Stimulated activated naive CD8-positive, alpha-beta T cell treated with anti-CD3 and anti-CD28 coated beads, Interleukin-15, Interleukin-2, amounts not matched to agents 100 U/mL and 50 U/mL, for 24 hours (primary cell): ENCODE measurements at regions not wholly inside any gene's neighbourhood (a gene's known extent, or its start where the extent isn't known, plus 50 kb on each side); places are given as distances from the start of the nearest gene placed in this dataset.
"Not testable (repeated sequence)": the region's sequence is repeated elsewhere in the genome, so short reads cannot be mapped to it uniquely, and the experiment has no call there.

ENCODE experiments used
- ATAC-seq: fragments of 150-1000 bp; cut with Tn5 transposase; one replicate; pipeline ENCODE4 v1.10.0; 2021
- DNase-seq: peaks from one replicate; pipeline ENCODE4 v3.0.0; 2021

DNA sequence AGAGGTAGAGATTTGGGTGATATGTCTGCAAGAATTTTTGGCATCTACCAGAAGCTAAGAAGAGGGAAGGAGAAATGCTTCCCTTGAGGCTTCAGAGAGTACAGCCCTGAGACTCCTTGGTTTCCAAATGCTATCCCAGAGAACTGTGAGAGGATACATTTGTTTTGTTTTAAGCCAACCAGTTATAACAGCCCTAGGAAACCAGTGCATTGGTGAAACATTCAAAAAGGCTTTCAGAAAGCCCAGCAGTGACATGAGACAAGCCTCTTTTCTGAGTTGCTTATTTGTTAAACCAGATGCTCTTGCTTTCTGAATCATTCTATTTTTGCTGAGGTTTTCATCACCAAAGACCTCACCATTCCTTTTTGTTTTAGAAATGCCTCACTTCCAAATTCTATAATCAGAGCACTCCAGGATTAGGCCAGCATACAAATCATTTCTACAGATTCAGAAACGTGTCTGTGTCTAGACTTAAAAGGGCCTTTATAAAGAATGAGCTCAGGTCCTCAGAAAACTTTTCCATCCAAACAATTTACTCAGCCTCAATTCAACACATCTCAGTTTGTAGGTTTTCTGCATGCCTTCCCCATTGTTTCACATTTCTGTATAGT, 1617.8 kb upstream of the FLRT2 start:
- no peak for DNase-seq
- no peak for ATAC-seq

GRCh38 chr14:83913476-83913875, 1616.5 kb upstream of the FLRT2 start:
- no peak for DNase-seq

GRCh38 chr14:83918546-83918945, 1611.4 kb upstream of the FLRT2 start:
- ATAC-seq = no peak
- no peak for DNase-seq

More at GRCh38 chr14:83913476-83913875, 1616.5 kb upstream of the FLRT2 start:
- ATAC-seq = no peak

GRCh38 chr14:83919675-83920074, 1610.3 kb upstream of the FLRT2 start:
- DNase-seq, ATAC-seq: not testable (repeated sequence)

GRCh38 chr14:83923842-83924241, 1606.1 kb upstream of the FLRT2 start:
- DNase-seq (no peak), ATAC-seq (no peak)

- DNase-seq (no peak), ATAC-seq (no peak)
Observed at GRCh38 chr14:83924259-83924658, 1605.7 kb upstream of the FLRT2 start.

- DNase-seq (no peak), ATAC-seq (no peak)
Observed at GRCh38 chr14:83940253-83940652, 1589.7 kb upstream of the FLRT2 start.

DNA sequence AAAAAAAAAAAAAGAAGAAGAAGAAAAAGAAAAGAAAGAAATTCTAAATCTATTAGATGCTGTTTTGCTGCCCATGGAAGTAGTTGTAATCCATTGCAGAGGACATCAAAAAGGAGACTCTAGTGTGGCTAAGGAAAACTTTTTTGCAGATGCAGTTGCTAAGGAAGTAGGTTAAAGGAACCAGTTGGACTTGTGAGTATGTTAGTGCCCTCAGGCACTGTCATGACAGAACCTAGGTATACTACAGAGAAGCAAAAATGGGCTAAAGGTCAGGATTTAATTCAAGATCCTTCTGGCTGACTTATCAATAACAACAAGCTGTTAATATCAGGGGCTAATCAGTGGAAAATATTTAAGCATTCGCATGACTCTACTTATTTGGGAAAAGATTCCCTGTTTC, 1571.6 kb upstream of the FLRT2 start:
- DNase-seq = no peak
- no peak for ATAC-seq

- ATAC-seq = no peak
- no peak for DNase-seq
Observed at GRCh38 chr14:83960832-83961512, 1569.0 kb upstream of the FLRT2 start.

- no peak for DNase-seq
- ATAC-seq = no peak
Observed at GRCh38 chr14:83969998-83970397, 1559.9 kb upstream of the FLRT2 start.

GRCh38 chr14:83972631-83973030, 1557.3 kb upstream of the FLRT2 start:
- ATAC-seq (no peak), DNase-seq (no peak)

DNA sequence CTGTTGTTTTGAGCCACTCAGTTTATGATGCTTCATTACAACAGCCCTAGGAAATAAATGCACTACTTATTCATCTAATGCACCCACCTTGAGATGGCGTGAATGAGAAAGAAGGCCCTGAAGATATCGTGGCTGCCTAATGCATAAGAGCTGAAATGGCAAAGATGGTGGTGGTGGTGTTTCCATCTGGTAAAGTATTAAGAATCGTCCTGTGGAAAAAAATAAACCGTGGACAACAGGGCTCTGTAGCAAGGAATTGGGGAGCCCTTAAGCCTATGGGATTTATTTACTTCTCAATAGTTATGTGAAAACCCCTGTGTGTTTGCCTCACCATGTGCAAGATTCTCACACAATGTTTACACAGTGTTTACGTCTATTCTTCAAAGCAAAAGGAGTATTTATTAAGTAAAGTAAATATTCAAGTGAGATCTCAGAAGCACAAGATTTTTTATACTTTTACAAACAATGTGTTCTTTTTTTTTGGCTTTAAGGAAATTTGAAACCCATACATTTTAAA, 1555.2 kb upstream of the FLRT2 start:
- DNase-seq (no peak), ATAC-seq (no peak)

DNA sequence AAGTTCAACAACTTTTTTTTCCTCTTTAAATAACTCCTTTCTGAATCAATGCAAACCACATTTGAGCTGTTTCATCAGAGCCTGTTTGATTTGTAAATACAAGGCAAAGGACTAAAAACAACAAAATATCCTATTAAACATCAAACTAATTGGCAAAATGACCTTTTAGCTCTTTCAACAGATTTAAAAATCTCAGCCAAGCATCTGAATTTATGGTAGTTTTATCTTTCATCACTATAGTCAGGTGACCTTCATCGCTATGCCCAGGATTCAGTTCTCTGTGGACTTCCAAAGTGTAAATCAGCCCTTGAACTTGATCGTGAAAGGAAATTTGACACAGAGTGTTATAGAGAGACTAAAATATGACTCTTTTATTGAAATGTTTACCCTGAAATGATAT, 1554.5 kb upstream of the FLRT2 start:
- ATAC-seq = no peak
- no peak for DNase-seq

- ATAC-seq = no peak
- no peak for DNase-seq
Observed at GRCh38 chr14:83975841-83976770, 1553.8 kb upstream of the FLRT2 start.

DNA sequence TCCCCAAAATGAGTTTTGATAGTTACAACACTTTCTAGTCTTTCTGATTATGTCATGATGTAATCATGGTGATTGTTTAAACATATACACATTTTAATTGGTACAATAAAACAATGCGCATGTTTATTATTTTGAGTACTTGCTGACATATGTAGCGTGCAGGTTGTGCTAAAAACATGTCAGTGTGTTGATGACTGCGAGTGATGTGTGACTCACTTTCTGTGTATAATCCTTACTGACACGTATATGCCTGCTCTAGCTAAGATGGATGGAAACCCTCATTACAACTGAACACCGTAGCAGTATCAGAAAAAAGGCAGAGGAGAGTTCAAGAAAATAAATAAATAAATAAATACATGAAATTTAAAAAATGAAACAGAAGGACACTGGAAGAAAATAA, 1552.4 kb upstream of the FLRT2 start:
- ATAC-seq (no peak), DNase-seq (no peak)

- not testable (repeated sequence) for ATAC-seq
Observed at GRCh38 chr14:83981676-83982258, 1548.2 kb upstream of the FLRT2 start.

DNA sequence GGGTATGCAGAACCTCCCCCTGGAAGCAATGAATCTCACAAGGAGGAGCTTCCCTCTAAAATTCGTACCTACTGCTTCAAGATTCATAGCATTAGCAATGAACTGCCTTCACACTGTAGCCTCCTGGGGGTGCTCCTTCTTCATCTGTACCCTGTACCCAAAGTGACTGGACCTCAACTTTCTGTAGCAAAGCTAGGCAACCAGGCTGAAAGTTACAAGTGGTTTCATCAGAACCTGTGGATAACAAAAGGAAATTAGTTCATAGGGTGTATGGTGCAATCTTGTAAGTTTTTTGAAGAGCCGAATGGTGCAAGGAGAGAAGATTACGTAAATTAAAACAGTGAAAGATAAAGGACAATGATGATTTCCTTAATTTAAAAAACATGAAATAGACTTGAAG, 1541.7 kb upstream of the FLRT2 start:
- ATAC-seq (no peak), DNase-seq (no peak)

More at GRCh38 chr14:83981676-83982258, 1548.2 kb upstream of the FLRT2 start:
- DNase-seq = not testable (repeated sequence)

DNA sequence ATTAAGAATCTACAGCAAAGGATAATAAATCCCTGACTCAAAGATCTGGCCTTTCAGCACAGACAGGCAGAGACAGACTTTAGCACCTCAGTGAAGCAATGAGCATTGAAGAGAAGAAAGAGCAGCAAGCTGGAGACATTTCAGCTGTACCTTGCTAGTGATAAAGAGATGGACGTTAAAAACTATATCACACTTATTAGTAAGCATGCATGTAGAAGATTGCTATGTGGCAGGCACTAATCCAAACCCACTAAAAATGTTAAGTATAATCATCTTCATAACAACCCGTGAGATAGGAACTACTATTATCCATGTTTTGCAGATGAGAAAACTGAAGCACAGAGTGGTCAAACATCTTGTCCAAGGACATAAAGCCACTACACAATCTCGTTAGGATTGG, 1538.3 kb upstream of the FLRT2 start:
- ATAC-seq = no peak
- no peak for DNase-seq

DNA sequence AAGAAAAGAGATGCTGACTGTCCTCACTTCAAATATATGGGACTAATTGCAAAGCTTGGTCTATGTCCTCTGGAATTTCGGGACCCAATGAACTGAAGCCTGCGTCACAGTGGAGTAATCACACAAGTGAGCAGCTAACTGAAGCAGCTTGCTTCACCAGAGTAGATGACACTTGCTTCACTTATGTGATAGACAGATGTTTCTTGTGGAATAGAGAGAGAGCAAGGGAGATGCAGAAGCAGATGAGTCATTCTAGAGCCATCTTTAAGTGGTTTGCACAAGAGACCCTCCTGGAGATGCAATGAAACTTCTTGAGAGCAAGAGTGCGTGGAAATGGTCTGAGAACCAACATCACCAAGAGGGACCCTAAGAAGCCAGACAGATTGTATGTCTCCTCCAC, 1537.1 kb upstream of the FLRT2 start:
- DNase-seq (no peak), ATAC-seq (no peak)

- DNase-seq (no peak), ATAC-seq (no peak)
Observed at GRCh38 chr14:83993545-83993944, 1536.4 kb upstream of the FLRT2 start.

DNA sequence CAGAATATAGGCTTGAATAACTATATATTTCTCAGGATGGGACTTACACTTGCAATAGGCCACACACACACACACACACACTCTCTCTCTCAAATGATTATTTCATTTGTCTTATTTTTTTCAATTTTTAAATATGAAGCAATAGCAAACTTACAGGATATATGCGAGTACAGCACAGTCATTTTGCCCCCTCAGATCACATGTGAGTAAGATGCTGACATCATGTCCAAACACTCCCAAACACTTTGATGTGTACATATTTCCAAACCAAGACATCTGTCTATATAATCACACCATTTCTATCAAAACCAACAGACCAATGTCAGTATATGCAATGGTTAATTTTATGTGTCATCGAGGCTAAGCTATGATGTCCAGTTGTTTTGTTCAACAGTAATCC, 1535.9 kb upstream of the FLRT2 start:
- ATAC-seq = no peak
- no peak for DNase-seq

- ATAC-seq (no peak), DNase-seq (no peak)
Observed at GRCh38 chr14:84001023-84001422, 1528.9 kb upstream of the FLRT2 start.
